ENCODE measurements at regions not wholly inside any gene's neighbourhood (a gene's known extent, or its start where the extent isn't known, plus 50 kb on each side); places are given as distances from the start of the nearest gene placed in this dataset.

GRCh38 chr10:4382811-4383210 is 443.2 kb upstream of the AKR1E2 start:
- TF ChIP-seq, protein P1, sequence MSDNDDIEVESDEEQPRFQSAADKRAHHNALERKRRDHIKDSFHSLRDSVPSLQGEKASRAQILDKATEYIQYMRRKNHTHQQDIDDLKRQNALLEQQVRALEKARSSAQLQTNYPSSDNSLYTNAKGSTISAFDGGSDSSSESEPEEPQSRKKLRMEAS (IDR thresholded peaks at IDR 0.05; ENCODE audit: low read depth, low read length) = no peak
- TF ChIP-seq CTCF (IDR thresholded peaks at IDR 0.05; ENCODE audit: low read depth, low read length) (no peak), MYC (IDR thresholded peaks at IDR 0.05; ENCODE audit: low read depth, low read length) (no peak), POLR2A (IDR thresholded peaks at IDR 0.05; ENCODE audit: extremely low read depth, insufficient read length) (no peak)
- no peak for DNase-seq (ENCODE audit: low read depth)
- no peak overlapping the region for H3K4me3 ChIP-seq (ENCODE audit: low read depth, low read length)

GRCh38 chr10:4373612-4374011 is 452.4 kb upstream of the AKR1E2 start:
- DNase-seq (ENCODE audit: low read depth) = no peak
- H3K4me3 ChIP-seq (ENCODE audit: low read depth, low read length) = no peak overlapping the region
- no peak for TF ChIP-seq MYC (IDR thresholded peaks at IDR 0.05; ENCODE audit: low read depth, low read length)

DNA sequence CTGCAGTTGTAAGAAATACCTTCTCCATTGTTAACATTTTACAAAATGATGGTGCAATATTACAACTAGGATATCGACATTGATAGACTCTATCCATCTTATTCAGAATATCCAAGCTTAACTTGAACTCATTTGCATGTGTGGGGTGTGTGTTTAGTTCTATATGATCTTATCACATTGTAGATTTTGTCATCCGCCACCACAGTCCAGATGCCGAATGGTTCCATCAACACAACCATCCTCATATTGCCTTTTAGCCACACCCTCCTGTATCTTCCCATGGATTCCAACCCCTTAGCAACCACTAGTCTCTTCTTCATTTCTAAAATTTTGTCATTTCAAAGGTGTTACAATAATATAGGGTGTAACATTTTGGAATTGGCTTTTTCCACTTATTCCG is 452.9 kb upstream of the AKR1E2 start:
- TF ChIP-seq, protein P1 (IDR thresholded peaks at IDR 0.05; ENCODE audit: low read depth, low read length) = no peak
- TF ChIP-seq POLR2A (IDR thresholded peaks at IDR 0.05; ENCODE audit: extremely low read depth, insufficient read length) (no peak), MYC (IDR thresholded peaks at IDR 0.05; ENCODE audit: low read depth, low read length) (no peak)
- no peak for DNase-seq (ENCODE audit: low read depth)
- no peak overlapping the region for H3K4me3 ChIP-seq (ENCODE audit: low read depth, low read length)

GRCh38 chr10:4372601-4373000 is 453.4 kb upstream of the AKR1E2 start:
- no peak for DNase-seq (ENCODE audit: low read depth)

GRCh38 chr10:4371691-4372295 is 454.2 kb upstream of the AKR1E2 start:
- no peak overlapping the region for H3K4me3 ChIP-seq (ENCODE audit: low read depth, low read length)
- TF ChIP-seq POLR2A (IDR thresholded peaks at IDR 0.05; ENCODE audit: extremely low read depth, insufficient read length) = no peak
- no peak for TF ChIP-seq CTCF (IDR thresholded peaks at IDR 0.05; ENCODE audit: low read depth, low read length)
- TF ChIP-seq MYC (IDR thresholded peaks at IDR 0.05; ENCODE audit: low read depth, low read length) = no peak
- TF ChIP-seq, protein P1 (IDR thresholded peaks at IDR 0.05; ENCODE audit: low read depth, low read length) = no peak
- DNase-seq (ENCODE audit: low read depth) = no peak

More at GRCh38 chr10:4372601-4373000, 453.4 kb upstream of the AKR1E2 start:
- no peak for TF ChIP-seq MYC (IDR thresholded peaks at IDR 0.05; ENCODE audit: low read depth, low read length)
- TF ChIP-seq, protein P1 (IDR thresholded peaks at IDR 0.05; ENCODE audit: low read depth, low read length) = no peak
- no peak for TF ChIP-seq POLR2A (IDR thresholded peaks at IDR 0.05; ENCODE audit: extremely low read depth, insufficient read length)
- TF ChIP-seq CTCF (IDR thresholded peaks at IDR 0.05; ENCODE audit: low read depth, low read length) = no peak
- H3K4me3 ChIP-seq (ENCODE audit: low read depth, low read length) = no peak overlapping the region

DNA sequence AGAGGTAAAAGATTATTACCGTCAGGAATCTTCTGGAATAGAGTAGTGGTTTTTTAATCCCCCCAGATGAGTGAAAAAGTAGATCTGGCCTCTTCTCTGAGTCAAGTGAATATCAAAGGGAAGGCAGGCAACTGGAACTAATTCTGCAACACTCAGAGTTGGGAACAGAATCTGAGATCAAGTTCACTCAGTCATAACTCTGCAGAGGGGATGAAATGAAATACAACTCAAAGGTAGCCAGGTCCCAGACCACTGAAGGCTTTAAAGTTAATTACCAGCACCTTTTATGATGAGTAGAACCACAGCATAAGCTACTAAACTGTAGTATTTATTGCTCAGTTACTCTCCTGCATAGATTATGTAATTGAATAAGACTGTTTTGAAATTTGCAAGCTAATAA is 455.6 kb upstream of the AKR1E2 start:
- DNase-seq (ENCODE audit: low read depth) = no peak
- TF ChIP-seq MYC (IDR thresholded peaks at IDR 0.05; ENCODE audit: low read depth, low read length) (no peak), CTCF (IDR thresholded peaks at IDR 0.05; ENCODE audit: low read depth, low read length) (no peak), POLR2A (IDR thresholded peaks at IDR 0.05; ENCODE audit: extremely low read depth, insufficient read length) (no peak)
- TF ChIP-seq, protein P1 (IDR thresholded peaks at IDR 0.05; ENCODE audit: low read depth, low read length) = no peak
- no peak overlapping the region for H3K4me3 ChIP-seq (ENCODE audit: low read depth, low read length)

DNA sequence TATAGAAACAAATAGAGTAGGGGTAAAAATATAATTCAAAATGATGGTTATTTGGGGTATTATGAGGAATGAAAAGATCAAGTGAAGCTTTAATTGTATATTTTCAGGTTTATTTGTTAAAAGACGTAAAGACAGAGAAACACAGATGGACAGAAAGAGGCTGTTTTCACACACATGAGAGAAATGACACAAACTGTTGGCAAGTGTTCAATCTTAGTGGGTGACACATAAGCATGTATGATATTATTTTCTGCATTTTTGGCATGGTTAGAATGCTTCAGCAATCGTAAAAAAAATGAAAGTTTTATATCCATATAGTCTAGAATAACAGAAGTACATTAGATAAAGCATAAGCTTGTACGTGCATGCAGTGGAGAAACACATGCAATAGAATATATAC is 464.4 kb upstream of the AKR1E2 start:
- no peak for DNase-seq (ENCODE audit: low read depth)
- H3K4me3 ChIP-seq (ENCODE audit: low read depth, low read length) = no peak overlapping the region
- no peak for TF ChIP-seq CTCF (IDR thresholded peaks at IDR 0.05; ENCODE audit: low read depth, low read length)
- TF ChIP-seq, protein P1 (IDR thresholded peaks at IDR 0.05; ENCODE audit: low read depth, low read length) = no peak

Measured in NB4 (cell line).